ENCODE measurements at regions not wholly inside any gene's neighbourhood (a gene's known extent, or its start where the extent isn't known, plus 50 kb on each side); places are given as distances from the start of the nearest gene placed in this dataset.

DNA sequence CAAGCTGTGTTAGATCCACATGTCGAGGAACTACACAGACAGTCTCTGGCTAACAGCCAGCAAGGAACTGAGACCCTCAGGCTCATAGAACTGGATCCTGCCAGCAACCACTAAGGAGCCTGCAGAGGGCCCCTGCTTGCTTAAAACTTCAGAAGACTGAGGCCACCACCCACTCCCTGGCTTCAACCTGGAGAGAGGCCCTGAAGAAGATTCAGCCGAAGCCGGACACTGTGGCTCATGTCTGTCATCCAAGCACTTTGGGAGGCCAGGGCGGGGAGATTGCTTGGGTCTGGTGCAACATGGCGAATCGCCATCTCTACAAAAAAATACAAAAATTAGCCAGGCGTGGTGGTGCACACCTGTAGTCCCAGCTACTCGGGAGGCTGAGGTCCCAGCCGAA lies 92.6 kb upstream of the TMPRSS2 start:
- peak overlapping the region; percentile 87 for H3K27ac ChIP-seq
- TF ChIP-seq, protein P1, sequence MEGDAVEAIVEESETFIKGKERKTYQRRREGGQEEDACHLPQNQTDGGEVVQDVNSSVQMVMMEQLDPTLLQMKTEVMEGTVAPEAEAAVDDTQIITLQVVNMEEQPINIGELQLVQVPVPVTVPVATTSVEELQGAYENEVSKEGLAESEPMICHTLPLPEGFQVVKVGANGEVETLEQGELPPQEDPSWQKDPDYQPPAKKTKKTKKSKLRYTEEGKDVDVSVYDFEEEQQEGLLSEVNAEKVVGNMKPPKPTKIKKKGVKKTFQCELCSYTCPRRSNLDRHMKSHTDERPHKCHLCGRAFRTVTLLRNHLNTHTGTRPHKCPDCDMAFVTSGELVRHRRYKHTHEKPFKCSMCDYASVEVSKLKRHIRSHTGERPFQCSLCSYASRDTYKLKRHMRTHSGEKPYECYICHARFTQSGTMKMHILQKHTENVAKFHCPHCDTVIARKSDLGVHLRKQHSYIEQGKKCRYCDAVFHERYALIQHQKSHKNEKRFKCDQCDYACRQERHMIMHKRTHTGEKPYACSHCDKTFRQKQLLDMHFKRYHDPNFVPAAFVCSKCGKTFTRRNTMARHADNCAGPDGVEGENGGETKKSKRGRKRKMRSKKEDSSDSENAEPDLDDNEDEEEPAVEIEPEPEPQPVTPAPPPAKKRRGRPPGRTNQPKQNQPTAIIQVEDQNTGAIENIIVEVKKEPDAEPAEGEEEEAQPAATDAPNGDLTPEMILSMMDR (conservative IDR thresholded peaks at IDR 0.05) = no peak

DNA sequence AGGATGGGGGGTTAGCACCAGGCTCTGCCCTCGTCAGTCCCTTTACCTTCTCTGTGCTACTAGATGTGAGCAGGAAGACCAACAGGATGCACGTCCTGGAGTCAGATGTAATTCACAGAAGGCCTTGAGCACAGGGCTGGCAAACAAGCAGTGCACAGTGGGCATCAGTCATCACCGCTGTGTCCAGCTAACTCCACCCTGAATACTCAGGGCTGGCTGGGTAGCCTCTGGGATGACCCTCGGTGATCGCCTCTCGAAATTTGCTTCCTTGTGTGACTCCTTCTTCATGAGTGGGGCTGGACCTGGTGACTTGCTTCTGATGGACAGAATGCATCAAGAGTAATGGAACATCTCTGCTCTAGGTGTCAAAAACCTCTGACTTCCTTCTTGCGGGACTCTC lies 92.2 kb upstream of the TMPRSS2 start:
- peak overlapping the region; percentile 87 for H3K27ac ChIP-seq
- TF ChIP-seq, protein P1 (conservative IDR thresholded peaks at IDR 0.05) = no peak

DNA sequence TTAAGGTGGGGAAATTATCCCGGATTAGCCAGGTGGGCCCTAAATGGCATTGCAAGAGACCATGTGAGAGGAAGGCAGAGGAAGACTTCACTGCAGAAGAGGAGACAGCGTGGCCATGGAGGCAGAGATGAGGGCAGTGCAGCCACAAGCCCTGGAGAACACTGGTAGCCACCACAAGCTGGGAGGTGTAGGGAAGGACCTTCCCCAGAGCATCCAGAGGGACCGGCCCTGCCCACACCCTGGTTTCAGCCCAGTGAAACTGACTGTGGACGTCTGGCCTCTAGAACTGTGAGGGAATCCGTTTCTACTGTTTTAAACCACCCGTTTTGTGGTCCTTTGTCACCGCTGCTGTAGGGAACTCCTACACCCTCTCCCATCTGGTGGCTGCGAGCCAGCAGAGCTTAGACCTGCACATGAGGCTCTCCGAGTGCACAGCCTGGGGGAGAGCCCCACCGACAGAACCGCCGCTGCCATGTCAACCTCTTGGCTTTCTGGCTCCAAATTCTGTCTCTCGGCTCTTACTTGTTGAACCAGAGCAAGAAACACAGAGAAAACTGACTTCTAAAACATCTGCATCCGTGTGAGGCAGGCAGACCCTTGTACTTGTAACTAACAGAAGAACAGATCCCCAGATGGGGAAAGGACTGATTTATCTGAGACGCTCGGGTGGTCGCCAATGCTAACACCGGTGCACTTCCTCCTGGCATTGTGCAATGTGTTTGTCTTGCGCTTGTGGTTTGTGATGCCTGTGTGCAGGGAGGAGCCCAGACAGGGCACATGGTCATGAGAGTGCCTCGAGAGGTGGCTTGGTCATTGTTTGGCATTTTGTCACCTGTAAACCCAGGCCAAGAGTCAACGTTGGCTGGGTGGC lies 90.8 kb upstream of the TMPRSS2 start:
- no peak overlapping the region for H3K27ac ChIP-seq
- TF ChIP-seq, protein P1 (conservative IDR thresholded peaks at IDR 0.05) = no peak

DNA sequence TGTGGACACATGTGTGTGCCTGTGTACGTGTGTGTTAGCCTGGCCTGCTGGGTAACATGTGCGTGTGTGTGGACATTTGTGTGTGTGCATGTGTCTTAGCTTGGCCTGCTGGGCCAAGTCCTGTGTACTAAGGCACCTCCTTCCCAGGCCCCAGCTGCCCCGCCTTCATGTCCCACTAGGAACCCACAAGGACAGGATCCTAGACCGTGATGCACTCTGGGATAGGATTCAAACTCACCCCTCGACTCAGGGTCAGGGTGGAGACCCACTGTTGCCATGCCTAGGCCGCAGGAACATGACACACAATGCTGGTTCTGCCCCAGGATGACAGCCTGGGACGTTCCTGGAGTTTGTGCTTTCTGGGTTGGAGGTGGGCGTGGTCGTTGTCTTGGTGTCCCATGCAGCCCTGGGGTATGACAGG lies 89.9 kb upstream of the TMPRSS2 start:
- TF ChIP-seq, protein P1 (conservative IDR thresholded peaks at IDR 0.05) = no peak
- H3K27ac ChIP-seq = no peak overlapping the region

DNA sequence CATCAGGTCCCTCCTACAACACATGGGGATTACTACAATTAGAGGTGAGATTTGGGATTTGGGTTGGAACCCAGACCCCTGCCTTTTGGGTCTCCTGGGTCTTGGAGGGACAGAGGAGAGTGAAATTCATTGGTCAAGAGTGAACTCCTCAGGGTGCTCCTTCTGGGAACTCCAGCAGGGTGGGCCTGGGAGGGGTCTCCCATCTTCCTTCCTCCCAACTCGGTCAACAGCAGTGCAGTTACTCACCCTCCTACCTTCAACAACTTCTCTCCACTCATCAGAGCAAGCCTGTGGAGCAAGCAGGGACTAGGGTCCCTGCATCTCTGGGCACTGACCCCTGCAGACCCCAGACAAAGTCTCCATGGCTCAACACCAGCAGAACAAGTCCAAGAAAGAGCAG lies 89.3 kb upstream of the TMPRSS2 start:
- TF ChIP-seq, protein P1 (conservative IDR thresholded peaks at IDR 0.05) = no peak
- H3K27ac ChIP-seq = no peak overlapping the region; the same call in 1 of the 2 replicates

DNA sequence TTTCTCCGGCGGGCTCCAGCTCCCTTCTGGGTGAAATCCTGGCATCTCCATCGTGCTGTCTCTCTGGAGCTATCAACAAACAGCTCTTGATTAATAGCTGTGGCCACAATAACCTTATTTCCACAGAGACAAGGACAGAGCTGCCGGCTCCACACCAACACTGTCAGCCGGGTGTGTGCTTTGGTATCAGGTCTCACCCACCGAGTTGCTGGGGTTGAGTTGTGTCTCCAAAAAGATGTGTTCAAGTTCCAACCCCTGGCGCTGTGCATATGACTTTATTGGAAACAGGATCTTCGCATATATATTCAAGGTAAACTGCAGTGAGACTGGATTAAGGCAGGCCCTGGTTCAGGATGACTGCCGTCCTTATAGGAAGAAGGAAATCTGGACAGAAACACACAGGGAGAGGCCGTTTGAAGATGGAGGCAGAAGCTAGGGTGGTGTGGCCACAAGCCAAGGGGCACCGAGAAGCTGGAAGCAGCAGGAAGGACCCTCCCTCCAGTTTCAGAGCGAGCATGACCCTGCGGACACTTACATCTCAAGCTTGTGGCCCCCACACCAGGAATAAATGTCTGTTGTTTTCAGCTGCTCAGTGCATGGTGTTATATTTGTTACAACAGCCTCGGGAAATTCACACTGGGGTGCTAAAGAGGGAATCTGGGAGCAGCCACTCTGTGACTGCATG lies 88.4 kb upstream of the TMPRSS2 start:
- TF ChIP-seq, protein P1 (conservative IDR thresholded peaks at IDR 0.05) = no peak
- no peak overlapping the region; the same call in 1 of the 2 replicates for H3K27ac ChIP-seq

DNA sequence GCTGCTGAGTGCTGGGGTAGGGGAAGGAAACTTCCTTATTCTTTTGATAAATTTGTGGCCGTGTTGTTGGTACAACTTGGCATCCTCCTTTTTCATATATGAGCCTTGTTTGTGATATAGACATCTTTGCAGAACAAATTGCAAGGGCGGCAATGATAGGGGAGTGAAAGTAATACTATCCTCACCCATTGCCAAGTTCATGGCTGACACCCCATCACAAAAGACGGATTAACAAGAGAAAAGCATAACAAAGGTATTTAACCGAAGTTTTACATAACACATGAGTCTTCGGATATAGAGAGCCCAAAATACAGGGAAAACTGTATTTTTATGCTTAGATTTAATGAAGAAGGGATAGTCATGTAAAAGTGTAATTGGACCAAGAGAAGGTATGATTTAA lies 86.3 kb upstream of the TMPRSS2 start:
- peak overlapping the region; percentile 81 for H3K27ac ChIP-seq
- TF ChIP-seq, protein P1 (conservative IDR thresholded peaks at IDR 0.05) = no peak

Measured in VCaP (cell line).